ENCODE measurements at regions not wholly inside any gene's neighbourhood (a gene's known extent, or its start where the extent isn't known, plus 50 kb on each side); places are given as distances from the start of the nearest gene placed in this dataset.
"Not testable (repeated sequence)": the region's sequence is repeated elsewhere in the genome, so short reads cannot be mapped to it uniquely, and the experiment has no call there.

GRCh38 chr10:36773652-36774051, 351.7 kb upstream of the ANKRD30A start:
- 90 to 93% methylated on average over 2 of the region's 2 CpGs for WGBS, 2 donors
- DNase-seq (no peak), ATAC-seq (ENCODE audit: low FRiP score in 2 of 2) (no peak)
- Histone ChIP-seq H3K4me3 (no peak overlapping the region), H3K27me3 (no peaks in the 10 kb centered on the region), H3K4me1 (no peaks in the 10 kb centered on the region), H3K36me3 (no peaks in the 10 kb centered on the region), H3K27ac (no peak overlapping the region), H3K9me3 (no peaks in the 10 kb centered on the region)
- TF ChIP-seq EP300 (IDR thresholded peaks at IDR 0.05) (no peak), CTCF (IDR thresholded peaks at IDR 0.05) (no peak), POLR2A (IDR thresholded peaks at IDR 0.05) (no peak), POLR2AphosphoS5 (IDR thresholded peaks at IDR 0.05) (no peak)

DNA sequence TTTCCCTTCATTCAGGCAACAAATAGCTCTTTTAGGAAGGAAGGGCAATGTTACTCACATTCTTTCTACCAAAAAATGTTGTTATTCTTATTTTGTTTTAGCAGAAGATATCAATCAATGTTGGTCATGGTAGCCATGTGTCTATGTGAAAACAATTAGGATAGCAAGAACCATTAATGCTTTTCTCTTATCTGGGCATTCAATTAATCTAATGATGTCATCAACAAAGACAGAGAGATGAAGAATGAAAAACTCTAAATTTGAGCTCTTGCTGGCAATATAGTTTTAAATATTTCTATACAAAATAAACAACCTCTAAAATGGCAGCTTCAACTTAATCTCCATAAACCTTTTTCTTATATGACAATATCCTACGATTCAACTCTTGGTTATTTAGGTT, 353.7 kb upstream of the ANKRD30A start:
- TF ChIP-seq POLR2A (IDR thresholded peaks at IDR 0.05) (no peak), EP300 (IDR thresholded peaks at IDR 0.05) (no peak), POLR2AphosphoS5 (IDR thresholded peaks at IDR 0.05) (no peak), CTCF (IDR thresholded peaks at IDR 0.05) (no peak)
- H3K27ac ChIP-seq: no peak overlapping the region

DNA sequence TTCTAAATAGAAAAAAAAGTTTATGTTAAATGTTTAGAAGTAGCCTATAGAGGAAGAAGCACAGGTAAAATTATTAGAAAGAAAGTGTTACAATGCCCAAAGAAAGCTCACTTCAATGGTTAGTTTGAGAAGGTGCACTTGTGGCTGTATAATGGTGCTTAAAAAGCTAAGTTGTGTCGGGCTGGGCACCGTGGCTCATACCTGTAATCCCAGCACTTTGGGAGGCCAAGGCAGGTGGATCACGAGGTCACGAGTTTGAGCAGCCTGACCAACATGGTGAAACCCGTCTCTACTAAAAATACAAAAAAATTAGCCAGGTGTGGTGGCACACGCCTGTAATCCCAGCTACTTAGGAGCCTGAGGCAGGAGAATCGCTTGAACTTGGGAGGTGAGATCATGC, 355.7 kb upstream of the ANKRD30A start:
- not testable (repeated sequence) for DNase-seq; H3K27ac ChIP-seq; H3K4me3 ChIP-seq; H3K4me1 ChIP-seq; ATAC-seq (ENCODE audit: low FRiP score in 2 of 2); H3K9me3 ChIP-seq; H3K27me3 ChIP-seq; H3K36me3 ChIP-seq
- 69 to 89% methylated on average over 7 of the region's 7 CpGs for WGBS, 2 donors

More for the DNA sequence above, 353.7 kb upstream of the ANKRD30A start:
- H3K4me1 ChIP-seq: no peaks in the 10 kb centered on the region
- no peaks in the 10 kb centered on the region for H3K27me3 ChIP-seq
- DNase-seq (no peak), ATAC-seq (ENCODE audit: low FRiP score in 2 of 2) (no peak)
- H3K4me3 ChIP-seq: no peak overlapping the region
- H3K9me3 ChIP-seq: no peaks in the 10 kb centered on the region
- no peaks in the 10 kb centered on the region for H3K36me3 ChIP-seq
- WGBS, 2 donors: 57 to 88% methylated on average over 1 of the region's 1 CpG

DNA sequence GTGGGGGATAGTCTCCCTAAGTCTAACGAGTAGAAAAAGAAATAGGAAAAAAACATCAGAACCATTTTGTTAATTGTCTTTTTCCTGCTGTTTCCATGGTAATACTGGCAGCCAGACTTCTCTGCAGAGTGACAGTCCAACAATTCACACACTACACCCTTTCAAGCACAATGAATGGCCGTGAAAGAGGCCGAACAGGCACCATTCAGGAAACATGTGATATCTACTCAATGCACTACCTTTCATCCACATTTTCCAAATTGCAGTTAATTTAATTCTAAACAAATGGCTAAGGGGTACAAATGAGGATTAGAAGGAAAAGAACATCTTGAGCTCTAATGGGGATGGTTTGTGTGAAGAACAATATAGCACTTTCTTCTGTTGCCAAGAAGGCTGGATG, 358.5 kb upstream of the ANKRD30A start:
- no peaks in the 10 kb centered on the region for H3K9me3 ChIP-seq
- WGBS, 2 donors: 73% methylated on average over 3 of the region's 3 CpGs
- H3K4me1 ChIP-seq: no peaks in the 10 kb centered on the region
- ATAC-seq (ENCODE audit: low FRiP score in 2 of 2) (no peak), DNase-seq (no peak)
- H3K27ac ChIP-seq: no peak overlapping the region
- H3K36me3 ChIP-seq: no peaks in the 10 kb centered on the region
- no peak for TF ChIP-seq POLR2A (IDR thresholded peaks at IDR 0.05)
- H3K27me3 ChIP-seq: no peaks in the 10 kb centered on the region
- H3K4me3 ChIP-seq: no peak overlapping the region

GRCh38 chr10:36766415-36766810, 359.0 kb upstream of the ANKRD30A start:
- no peaks in the 10 kb centered on the region for H3K9me3 ChIP-seq
- TF ChIP-seq POLR2A (IDR thresholded peaks at IDR 0.05): no peak
- no peak for TF ChIP-seq POLR2AphosphoS5 (IDR thresholded peaks at IDR 0.05)
- H3K4me3 ChIP-seq: no peak overlapping the region
- no peak overlapping the region for H3K27ac ChIP-seq
- no peaks in the 10 kb centered on the region for H3K27me3 ChIP-seq
- no peaks in the 10 kb centered on the region for H3K4me1 ChIP-seq
- ATAC-seq (ENCODE audit: low FRiP score in 2 of 2) (no peak), DNase-seq (no peak)
- WGBS, 2 donors: 75% methylated on average over 2 of the region's 2 CpGs
- no peaks in the 10 kb centered on the region for H3K36me3 ChIP-seq

GRCh38 chr10:36765782-36766414, 359.5 kb upstream of the ANKRD30A start:
- Histone ChIP-seq H3K4me1 (no peaks in the 10 kb centered on the region), H3K27me3 (no peaks in the 10 kb centered on the region), H3K36me3 (no peaks in the 10 kb centered on the region), H3K9me3 (no peaks in the 10 kb centered on the region), H3K27ac (no peak overlapping the region), H3K4me3 (no peak overlapping the region)
- WGBS, 2 donors: 47 to 51% methylated on average over 2 of the region's 2 CpGs
- ATAC-seq (ENCODE audit: low FRiP score in 2 of 2): no peak
- DNase-seq: no peak
- TF ChIP-seq POLR2A (IDR thresholded peaks at IDR 0.05) (no peak), EP300 (IDR thresholded peaks at IDR 0.05) (no peak), POLR2AphosphoS5 (IDR thresholded peaks at IDR 0.05) (no peak), CTCF (IDR thresholded peaks at IDR 0.05) (no peak)

Data from upper lobe of left lung (tissue), 6 donors.